H1 (cell line): ENCODE measurements at regions not wholly inside any gene's neighbourhood (a gene's known extent, or its start where the extent isn't known, plus 50 kb on each side); places are given as distances from the start of the nearest gene placed in this dataset.

Experiments
- CTCF ChIA-PET: fragments of 300-600 bp; sonication (Branson Sonifier 250); formaldehyde crosslinking; loops from one replicate; lab custom pipeline; 2021; ENCODE audit not compliant: partially characterized antibody; lab: Charles Lee
- POLR2A ChIA-PET: fragments of 300-600 bp; sonication (Branson Sonifier 250); formaldehyde crosslinking; loops from one replicate; lab custom pipeline; 2021; ENCODE audit warnings: inconsistent platforms; ENCODE audit not compliant: partially characterized antibody; lab: Charles Lee
- DNase-seq, 2 experiments: peaks; one replicate each; pipeline versions ENCODE4 v3.0.0 to v3.0.0-alpha.2; 2010 to 2022; ENCODE audit warnings: low spot score in 2 of 2, low read depth in 1 of 2, mixed read lengths in 1 of 2
- FAIRE-seq: peaks from 2 replicates; lab custom pipeline; 2011; peaks lifted over from hg19 to GRCh38; lab: Jason Lieb, UNC
- H2AFZ ChIP-seq: 2 replicates; pipeline ENCODE4 v1.8.1; 2012; ENCODE audit warnings: low read length, inconsistent platforms
- H2AK5ac ChIP-seq: 2 replicates; pipeline ENCODE4 v1.6.1; 2013; ENCODE audit warnings: low read depth, low read length
- H2BK120ac ChIP-seq: replicated peaks from 2 replicates; pipeline ENCODE3; 2013; ENCODE audit warnings: low read depth, low read length, inconsistent platforms
- H2BK12ac ChIP-seq: 2 replicates; pipeline ENCODE4 v1.6.1; 2013; ENCODE audit warnings: low read depth, low read length
- H2BK15ac ChIP-seq: 2 replicates; pipeline ENCODE4 v1.6.1; 2013; ENCODE audit warnings: low read length
- H2BK20ac ChIP-seq: 2 replicates; pipeline ENCODE4 v1.6.1; 2013; ENCODE audit warnings: low read length
- H2BK5ac ChIP-seq: 2 replicates; pipeline ENCODE4 v1.6.1; 2013; ENCODE audit warnings: low read depth, low read length
- H3K14ac ChIP-seq: 2 replicates; pipeline ENCODE4 v1.6.1; 2013; ENCODE audit warnings: inconsistent platforms; ENCODE audit not compliant: insufficient read length
- H3K18ac ChIP-seq: 2 replicates; pipeline ENCODE4 v1.6.1; 2013; ENCODE audit warnings: low read length; ENCODE audit errors: extremely low read depth
- H3K23ac ChIP-seq: 2 replicates; pipeline ENCODE4 v1.6.1; 2013; ENCODE audit warnings: inconsistent platforms; ENCODE audit not compliant: insufficient read length
- H3K23me2 ChIP-seq: 2 replicates; pipeline ENCODE4 v1.6.1; 2013; ENCODE audit warnings: low read depth, low read length
- H3K27ac ChIP-seq: 2 replicates; pipeline ENCODE4 v1.6.1; 2011; ENCODE audit warnings: low read depth, low read length, inconsistent platforms
- H3K27me3 ChIP-seq, 4 experiments: replicated peaks in 1 of 4; 1 replicate in 1 of 4; 2 replicates in 3 of 4; pipeline versions ENCODE4 v1.6.1 to v1.8.1; 2011 to 2013; ENCODE audit warnings: low read length in 3 of 4, mild to moderate bottlenecking in 3 of 4, inconsistent platforms in 2 of 4, mixed read lengths in 2 of 4, moderate library complexity in 1 of 4; ENCODE audit not compliant: control insufficient read depth in 3 of 4, insufficient read depth in 3 of 4; ENCODE audit errors: extremely low read depth in 1 of 4
- H3K36me3 ChIP-seq, 4 experiments: 2 replicates each; pipeline versions ENCODE4 v1.6.1 to v1.8.1; 2011 to 2013; ENCODE audit warnings: mild to moderate bottlenecking in 4 of 4, low read length in 3 of 4, moderate library complexity in 2 of 4, control low read depth in 1 of 4, inconsistent platforms in 1 of 4; ENCODE audit not compliant: insufficient read depth in 4 of 4, control insufficient read depth in 2 of 4
- H3K4ac ChIP-seq: replicated peaks from 2 replicates; pipeline ENCODE3; 2013; ENCODE audit warnings: low read length, low read depth, mixed read lengths, inconsistent platforms; ENCODE audit not compliant: insufficient read length
- H3K4me1 ChIP-seq, 4 experiments: replicated peaks in 1 of 4; 1 replicate in 1 of 4; 2 replicates in 3 of 4; pipeline versions ENCODE4 v1.6.1 to v1.8.1; 2011 to 2013; ENCODE audit warnings: low read length in 3 of 4, inconsistent platforms in 2 of 4, mixed read lengths in 1 of 4; ENCODE audit not compliant: insufficient read depth in 4 of 4, control insufficient read depth in 3 of 4
- H3K4me2 ChIP-seq, 2 experiments: 2 replicates each; pipeline versions ENCODE4 v1.6.1 to v1.8.1; 2011 to 2013; ENCODE audit warnings: low read depth in 2 of 2, low read length in 2 of 2, control low read depth in 1 of 2, inconsistent platforms in 1 of 2, mild to moderate bottlenecking in 1 of 2; ENCODE audit not compliant: insufficient read depth in 1 of 2
- H3K4me3 ChIP-seq, 4 experiments: fragments of 200-600, 300-600 bp in 1 of 4; sonication (generic), shearing (Covaris generic), sonication (Bioruptor Twin) in 1 of 4; 2 replicates each; pipeline versions ENCODE4 v1.5.1 to v1.8.1; 2011 to 2016; ENCODE audit warnings: low read length in 4 of 4, low read depth in 3 of 4, control low read depth in 2 of 4, inconsistent platforms in 2 of 4, mild to moderate bottlenecking in 2 of 4, mixed read lengths in 1 of 4, moderate library complexity in 1 of 4; ENCODE audit not compliant: insufficient read depth in 2 of 4; ENCODE audit errors: extremely low read depth in 1 of 4
- H3K56ac ChIP-seq: replicated peaks from 2 replicates; pipeline ENCODE3; 2013; ENCODE audit warnings: low read depth, mild to moderate bottlenecking, mixed read lengths, low read length, inconsistent platforms; ENCODE audit not compliant: insufficient read length
- H3K79me1 ChIP-seq: 2 replicates; pipeline ENCODE4 v1.6.1; 2013; ENCODE audit warnings: low read depth, low read length, control low read depth
- H3K79me2 ChIP-seq, 2 experiments: 2 replicates each; pipeline versions ENCODE4 v1.6.1 to v1.8.1; 2012 to 2013; ENCODE audit warnings: low read length in 2 of 2, mild to moderate bottlenecking in 2 of 2, inconsistent platforms in 1 of 2; ENCODE audit not compliant: insufficient read depth in 2 of 2, control insufficient read depth in 1 of 2
- H3K9ac ChIP-seq, 4 experiments: replicated peaks in 1 of 4; 1 replicate in 1 of 4; 2 replicates in 3 of 4; pipeline versions ENCODE4 v1.6.1 to v1.8.1; 2011 to 2013; ENCODE audit warnings: low read depth in 3 of 4, low read length in 3 of 4, control low read depth in 2 of 4, mild to moderate bottlenecking in 2 of 4, moderate library complexity in 2 of 4, inconsistent platforms in 1 of 4; ENCODE audit errors: extremely low read depth in 1 of 4
- H3K9me3 ChIP-seq, 2 experiments: 2 replicates each; pipeline versions ENCODE4 v1.6.1 to v1.8.1; 2012 to 2013; ENCODE audit warnings: mild to moderate bottlenecking in 2 of 2, moderate library complexity in 2 of 2, control low read depth in 1 of 2, inconsistent platforms in 1 of 2, low read depth in 1 of 2, low read length in 1 of 2, mixed read lengths in 1 of 2; ENCODE audit not compliant: insufficient read depth in 2 of 2
- H4K20me1 ChIP-seq, 2 experiments: replicated peaks in 1 of 2; 2 replicates each; pipeline versions ENCODE3 to v1.8.1; 2011 to 2013; ENCODE audit warnings: inconsistent platforms in 2 of 2, low read length in 2 of 2, mild to moderate bottlenecking in 1 of 2; ENCODE audit not compliant: insufficient read depth in 2 of 2, control insufficient read depth in 1 of 2
- H4K5ac ChIP-seq: 2 replicates; pipeline ENCODE4 v1.6.1; 2013; ENCODE audit warnings: low read length, low read depth, mixed read lengths, inconsistent platforms; ENCODE audit not compliant: insufficient read length
- H4K8ac ChIP-seq: 2 replicates; pipeline ENCODE4 v1.8.0; 2013; ENCODE audit warnings: mild to moderate bottlenecking, moderate library complexity, low read length, inconsistent platforms; ENCODE audit not compliant: insufficient read depth; ENCODE audit errors: extremely low read depth
- H4K91ac ChIP-seq: replicated peaks from 2 replicates; pipeline ENCODE3; 2013; ENCODE audit warnings: low read length, mixed read lengths, inconsistent platforms; ENCODE audit not compliant: insufficient read length
- CHD1 ChIP-seq: IDR thresholded peaks from 2 replicates; pipeline ENCODE4 v1.6.1; 2012; ENCODE audit warnings: low read depth, low read length, improper control_type of control experiment
- CHD2 ChIP-seq: IDR thresholded peaks from 2 replicates; pipeline ENCODE4 v1.6.1; 2012; ENCODE audit warnings: low read length, improper control_type of control experiment
- CTBP2 ChIP-seq: IDR thresholded peaks from 2 replicates; pipeline ENCODE4 v1.7.0; 2011; ENCODE audit warnings: borderline replicate concordance, mild to moderate bottlenecking, moderate library complexity, mixed read lengths, low read length; ENCODE audit not compliant: insufficient read depth, insufficient read length
- GABPA ChIP-seq: IDR thresholded peaks from 2 replicates; pipeline ENCODE4 v1.6.1; 2011; ENCODE audit warnings: mild to moderate bottlenecking, low read length, moderate library complexity, borderline replicate concordance; ENCODE audit not compliant: insufficient read depth
- GTF2F1 ChIP-seq: IDR thresholded peaks from 2 replicates; pipeline ENCODE4 v1.6.1; 2012; ENCODE audit warnings: low read depth, low read length, improper control_type of control experiment, borderline replicate concordance
- HDAC6 ChIP-seq: IDR thresholded peaks from one replicate; pipeline ENCODE4 v1.7.1; 2012; ENCODE audit warnings: low read depth, mild to moderate bottlenecking, inconsistent platforms, low read length, moderate library complexity
- KDM1A ChIP-seq: fragments of 200-600, 300-600 bp; sonication (generic); IDR thresholded peaks from 2 replicates; pipeline ENCODE4 v1.7.1; 2016; ENCODE audit warnings: mild to moderate bottlenecking, low read length, borderline replicate concordance
- NANOG ChIP-seq: IDR thresholded peaks from 2 replicates; pipeline ENCODE4 v1.6.1; 2011; ENCODE audit warnings: low read length, low read depth, mild to moderate bottlenecking, inconsistent platforms; ENCODE audit not compliant: insufficient read depth, poor library complexity, severe bottlenecking
- NRF1 ChIP-seq: IDR thresholded peaks from 2 replicates; pipeline ENCODE4 v1.6.1; 2011; ENCODE audit warnings: mild to moderate bottlenecking, low read depth, low read length, improper control_type of control experiment
- RFX5 ChIP-seq: IDR thresholded peaks from 2 replicates; pipeline ENCODE4 v1.6.1; 2011; ENCODE audit warnings: low read depth, low read length, improper control_type of control experiment, borderline replicate concordance
- RXRA ChIP-seq: IDR thresholded peaks from 2 replicates; pipeline ENCODE4 v1.6.1; 2011; ENCODE audit warnings: low read depth, mild to moderate bottlenecking, low read length, moderate library complexity; ENCODE audit not compliant: insufficient read depth
- WGBS, 2 experiments: shearing (Covaris generic) in 1 of 2; methylation state at CpG; one replicate each; pipeline versions ENCODE4 v1.1.6 to v1.1.7; 2013 to 2015; ENCODE audit warnings: low lambda C conversion rate in 2 of 2, mixed read lengths in 2 of 2, inconsistent platforms in 1 of 2, low coverage in 1 of 2, missing lambda C conversion rate in 1 of 2; ENCODE audit not compliant: insufficient replicate concordance in 2 of 2, insufficient coverage in 1 of 2, insufficient read length in 1 of 2; ENCODE audit errors: extremely low coverage in 1 of 2, missing lambda C conversion rate in 1 of 2; 5-methylcytosine and 5-hydroxymethylcytosine counted together
- TF ChIP-seq, protein P1 (sequence below): IDR thresholded peaks from 2 replicates; pipeline ENCODE4 v1.6.1; 2011; ENCODE audit warnings: low read depth, mild to moderate bottlenecking, low read length; ENCODE audit not compliant: insufficient read depth

- POLR2A ChIA-PET, result no interaction called here
- no peak for FAIRE-seq
- no peak overlapping the region for H3K4me3 ChIP-seq
- no peak for TF ChIP-seq GABPA
- TF ChIP-seq CTBP2, result no peak
- TF ChIP-seq HDAC6, result no peak
- TF ChIP-seq, protein P1, sequence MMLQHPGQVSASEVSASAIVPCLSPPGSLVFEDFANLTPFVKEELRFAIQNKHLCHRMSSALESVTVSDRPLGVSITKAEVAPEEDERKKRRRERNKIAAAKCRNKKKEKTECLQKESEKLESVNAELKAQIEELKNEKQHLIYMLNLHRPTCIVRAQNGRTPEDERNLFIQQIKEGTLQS, result no peak
- no peak for TF ChIP-seq RFX5
- no peak for TF ChIP-seq RXRA
- TF ChIP-seq NANOG, result no peak
- TF ChIP-seq KDM1A, result no peak
- TF ChIP-seq CHD2, result no peak
- TF ChIP-seq GTF2F1, result no peak
- TF ChIP-seq NRF1, result no peak
- no peak for TF ChIP-seq CHD1
Measured at GRCh38 chr7:49660170-49660783, 113.2 kb upstream of the VWC2 start.

More at GRCh38 chr7:49660170-49660783, 113.2 kb upstream of the VWC2 start:
- H3K23me2 ChIP-seq, result no peaks in the 10 kb centered on the region; the same call in 1 of the 2 replicates
- no peak overlapping the region for H2AK5ac ChIP-seq
- no peak for DNase-seq
- no peak overlapping the region for H4K8ac ChIP-seq
- no peak overlapping the region for H2BK120ac ChIP-seq
- no peaks in the 10 kb centered on the region for H3K4me1 ChIP-seq
- no peak overlapping the region for H3K23ac ChIP-seq
- no peak overlapping the region for H3K4me2 ChIP-seq
- H3K18ac ChIP-seq, result no peak overlapping the region
- no peaks in the 10 kb centered on the region for H3K27me3 ChIP-seq
- no peak overlapping the region for H3K14ac ChIP-seq
- no peak overlapping the region for H4K5ac ChIP-seq
- H3K9me3 ChIP-seq, result no peaks in the 10 kb centered on the region
- no peak overlapping the region for H2AFZ ChIP-seq
- no peak overlapping the region for H2BK12ac ChIP-seq
- no peaks in the 10 kb centered on the region for H3K36me3 ChIP-seq
- CTCF ChIA-PET, result no interaction called here
- WGBS, 2 experiments, result 89% methylated on average over 3 of the region's 3 CpGs; no CpG with 5 or more reads in 1 of the 2 experiments
- H3K27ac ChIP-seq, result no peak overlapping the region
- H3K9ac ChIP-seq, result no peak overlapping the region
- no peak overlapping the region for H4K91ac ChIP-seq
- no peak overlapping the region for H3K4ac ChIP-seq
- no peaks in the 10 kb centered on the region for H4K20me1 ChIP-seq
- no peaks in the 10 kb centered on the region for H3K79me2 ChIP-seq
- no peak overlapping the region for H3K56ac ChIP-seq
- H2BK20ac ChIP-seq, result no peak overlapping the region
- no peak overlapping the region for H2BK15ac ChIP-seq
- no peaks in the 10 kb centered on the region for H3K79me1 ChIP-seq
- H2BK5ac ChIP-seq, result no peak overlapping the region
